ENCODE measurements at regions not wholly inside any gene's neighbourhood (a gene's known extent, or its start where the extent isn't known, plus 50 kb on each side); places are given as distances from the start of the nearest gene placed in this dataset.

GRCh38 chr4:176422511-176422910 is 102.7 kb downstream of the SPCS3 start:
- H3K27me3 Mint-ChIP-seq (ENCODE audit: low read depth) = no peaks in the 10 kb centered on the region
- Histone ChIP-seq H3K4me1 (ENCODE audit: insufficient read depth, low read length) (no peaks in the 10 kb centered on the region), H3K23ac (ENCODE audit: insufficient read length, low read depth, low read length) (no peak overlapping the region), H3K9me3 (ENCODE audit: control insufficient read depth, low read depth, low read length) (no peaks in the 10 kb centered on the region), H3K79me1 (ENCODE audit: insufficient read depth, low read depth, low read length, poor library complexity, severe bottlenecking) (no peaks in the 10 kb centered on the region), H2BK5ac (ENCODE audit: insufficient read length, low read length) (no peak overlapping the region), H2AK5ac (ENCODE audit: insufficient read length, low read length) (no peak overlapping the region), H3K9ac (ENCODE audit: extremely low read depth, insufficient read length, low read length) (no peak overlapping the region), H3K23me2 (ENCODE audit: insufficient read length, low read depth, low read length, poor library complexity, severe bottlenecking) (no peaks in the 10 kb centered on the region), H3K27ac (ENCODE audit: insufficient read length, low read depth, low read length) (no peak overlapping the region), H2AFZ (ENCODE audit: low read length) (no peak overlapping the region), H2BK20ac (ENCODE audit: low read depth, low read length, poor library complexity, severe bottlenecking) (no peak overlapping the region), H2BK12ac (ENCODE audit: insufficient read length, low read depth, low read length) (no peak overlapping the region), H3K27me3 (ENCODE audit: insufficient read depth, low read length) (no peaks in the 10 kb centered on the region), H4K5ac (ENCODE audit: insufficient read length, low read depth, low read length) (no peak overlapping the region), H3K79me2 (ENCODE audit: insufficient read depth, low read length) (no peaks in the 10 kb centered on the region), H3K4me2 (ENCODE audit: insufficient read depth, insufficient read length, low read length) (no peak overlapping the region), H2BK120ac (ENCODE audit: low read depth, low read length, poor library complexity, severe bottlenecking) (no peak overlapping the region), H4K20me1 (ENCODE audit: control insufficient read depth, insufficient read depth, insufficient read length) (no peaks in the 10 kb centered on the region), H3K18ac (ENCODE audit: insufficient read length, low read depth, low read length) (no peak overlapping the region), H3K14ac (ENCODE audit: insufficient read depth, low read length) (no peak overlapping the region), H3K56ac (ENCODE audit: insufficient read length, low read depth, low read length) (no peak overlapping the region), H4K8ac (replicated peaks; ENCODE audit: insufficient read length, low read depth, low read length) (no peak overlapping the region), H2BK15ac (ENCODE audit: low read depth, low read length) (no peak overlapping the region), H3K4ac (ENCODE audit: low read depth, low read length) (no peak overlapping the region), H3T11ph (ENCODE audit: low read length) (no peak overlapping the region), H4K91ac (ENCODE audit: insufficient read length, low read depth, low read length) (no peak overlapping the region)
- WGBS (ENCODE audit: extremely low coverage, insufficient read length, low lambda C conversion rate) = no CpG with 5 or more reads among the region's 4 CpGs
- TF ChIP-seq CTCF (conservative IDR thresholded peaks at IDR 0.05) = no peak
- H3K4me1 Mint-ChIP-seq = peaks cover 5% of the 10 kb centered on the region in 2 experiments
- no peaks in the 10 kb centered on the region for H3K36me3 Mint-ChIP-seq (ENCODE audit: insufficient read depth in 1 of 3, low read depth in 3 of 3)
- peak overlapping the region in 1 of 3 experiments; percentile 46; a peak in 1 of 7 replicates for H3K27ac Mint-ChIP-seq
- no peak for DNase-seq
- H3K9me3 Mint-ChIP-seq = no peaks in the 10 kb centered on the region
- H3K4me3 Mint-ChIP-seq = no peak overlapping the region
